Limb (tissue), 2 donors: ENCODE measurements at regions not wholly inside any gene's neighbourhood (a gene's known extent, or its start where the extent isn't known, plus 50 kb on each side); places are given as distances from the start of the nearest gene placed in this dataset.

Source experiments
- DNase-seq, 2 donors: peaks; one replicate each; pipeline ENCODE4 v3.0.0-alpha.2; 2016; ENCODE audit errors: extremely low spot score in 2 of 2

GRCh38 chr6:133631421-133631820 is 257.5 kb upstream of the TCF21 start:
- no peak for DNase-seq

GRCh38 chr6:133632206-133632605 is 256.7 kb upstream of the TCF21 start:
- no peak for DNase-seq

- DNase-seq: no peak
Measured at GRCh38 chr6:133632906-133633305, 256.0 kb upstream of the TCF21 start.

- no peak for DNase-seq
Measured at GRCh38 chr6:133634474-133634873, 254.4 kb upstream of the TCF21 start.

- DNase-seq: no peak
Measured at GRCh38 chr6:133635447-133635846, 253.5 kb upstream of the TCF21 start.

- no peak for DNase-seq
Measured at GRCh38 chr6:133637436-133637835, 251.5 kb upstream of the TCF21 start.

GRCh38 chr6:133637874-133638273 is 251.0 kb upstream of the TCF21 start:
- DNase-seq: no peak

- no peak for DNase-seq
Measured at GRCh38 chr6:133641104-133641503, 247.8 kb upstream of the TCF21 start.

- no peak for DNase-seq
Measured at GRCh38 chr6:133644548-133644891, 244.4 kb upstream of the TCF21 start.

- peak in 1 of 2 donors; percentile 22 for DNase-seq
Measured at GRCh38 chr6:133644892-133645619, 243.9 kb upstream of the TCF21 start.

- no peak for DNase-seq
Measured at GRCh38 chr6:133645966-133646740, 242.8 kb upstream of the TCF21 start.

- no peak for DNase-seq
Measured at GRCh38 chr6:133648581-133648980, 240.3 kb upstream of the TCF21 start.

- no peak for DNase-seq
Measured at GRCh38 chr6:133671376-133671775, 217.5 kb upstream of the TCF21 start.

- no peak for DNase-seq
Measured at GRCh38 chr6:133673056-133673455, 215.9 kb upstream of the TCF21 start.

GRCh38 chr6:133674661-133675060 is 214.3 kb upstream of the TCF21 start:
- no peak for DNase-seq

- DNase-seq: no peak
Measured at GRCh38 chr6:133680994-133681393, 207.9 kb upstream of the TCF21 start.

GRCh38 chr6:133681891-133682290 is 207.0 kb upstream of the TCF21 start:
- no peak for DNase-seq

- no peak for DNase-seq
Measured at GRCh38 chr6:133682506-133683307, 206.2 kb upstream of the TCF21 start.

- no peak for DNase-seq
Measured at GRCh38 chr6:133683308-133683580, 205.7 kb upstream of the TCF21 start.

- no peak for DNase-seq
Measured at GRCh38 chr6:133683606-133684005, 205.3 kb upstream of the TCF21 start.

- DNase-seq: no peak
Measured at GRCh38 chr6:133688705-133689492, 200.0 kb upstream of the TCF21 start.

- no peak for DNase-seq
Measured at GRCh38 chr6:133689863-133690262, 199.1 kb upstream of the TCF21 start.
